ENCODE measurements at regions not wholly inside any gene's neighbourhood (a gene's known extent, or its start where the extent isn't known, plus 50 kb on each side); places are given as distances from the start of the nearest gene placed in this dataset.
"Not testable (repeated sequence)": the region's sequence is repeated elsewhere in the genome, so short reads cannot be mapped to it uniquely, and the experiment has no call there.

- peak; percentile 89 for DNase-seq
Observed at GRCh38 chr12:105659355-105660075, 329.0 kb downstream of the C12orf75 start.

- DNase-seq = not testable (repeated sequence)
Observed at GRCh38 chr12:105664765-105665164, 334.3 kb downstream of the C12orf75 start.

GRCh38 chr12:105665366-105665765 lies 334.9 kb downstream of the C12orf75 start:
- no peak for DNase-seq

- DNase-seq = no peak
Observed at GRCh38 chr12:105667973-105668743, 337.7 kb downstream of the C12orf75 start.

- no peak for DNase-seq
Observed at GRCh38 chr12:105670672-105671071, 340.2 kb downstream of the C12orf75 start.

- DNase-seq = no peak
Observed at GRCh38 chr12:105671720-105672119, 341.2 kb downstream of the C12orf75 start.

GRCh38 chr12:105672121-105672975 lies 341.9 kb downstream of the C12orf75 start:
- peak; percentile 65 for DNase-seq

- DNase-seq = no peak
Observed at GRCh38 chr12:105674871-105675699, 344.6 kb downstream of the C12orf75 start.

GRCh38 chr12:105676694-105677093 lies 346.2 kb downstream of the C12orf75 start:
- DNase-seq = peak; percentile 47

GRCh38 chr12:105677672-105678071 lies 347.2 kb downstream of the C12orf75 start:
- no peak for DNase-seq

GRCh38 chr12:105679982-105680381 lies 349.5 kb downstream of the C12orf75 start:
- DNase-seq = no peak

GRCh38 chr12:105681341-105681740 lies 350.9 kb downstream of the C12orf75 start:
- DNase-seq = no peak

- DNase-seq = peak; percentile 61
Observed at GRCh38 chr12:105682821-105683220, 352.3 kb downstream of the C12orf75 start.

GRCh38 chr12:105683836-105684235 lies 353.3 kb downstream of the C12orf75 start:
- not testable (repeated sequence) for DNase-seq

- DNase-seq = no peak
Observed at GRCh38 chr12:105698075-105698474, 367.6 kb downstream of the C12orf75 start.

GRCh38 chr12:105699209-105699608 lies 368.7 kb downstream of the C12orf75 start:
- DNase-seq = no peak

- DNase-seq = no peak
Observed at GRCh38 chr12:105704787-105705186, 374.3 kb downstream of the C12orf75 start.

- DNase-seq = no peak
Observed at GRCh38 chr12:105705235-105705634, 374.7 kb downstream of the C12orf75 start.

GRCh38 chr12:105705765-105706164 lies 375.3 kb downstream of the C12orf75 start:
- peak; percentile 80 for DNase-seq

- DNase-seq = peak; percentile 82
Observed at GRCh38 chr12:105706321-105706972, 376.0 kb downstream of the C12orf75 start.

- DNase-seq = no peak
Observed at GRCh38 chr12:105706973-105707334, 376.5 kb downstream of the C12orf75 start.

Data from tongue (tissue), 1 donor.